ENCODE measurements at regions not wholly inside any gene's neighbourhood (a gene's known extent, or its start where the extent isn't known, plus 50 kb on each side); places are given as distances from the start of the nearest gene placed in this dataset.

- no peaks in the 10 kb centered on the region for H3K4me1 ChIP-seq (ENCODE audit: control insufficient read depth, extremely low read depth, insufficient read depth, low read length)
- H3K4me2 ChIP-seq (ENCODE audit: insufficient read depth, low read length): no peak overlapping the region
- no TSS peak for BruUV-seq (replicated peaks)
- no peaks in the 10 kb centered on the region for H3K9me3 ChIP-seq (replicated peaks; ENCODE audit: control insufficient read depth, insufficient read depth, low read length)
- DNase-seq (ENCODE audit: low read depth, low spot score) (no peak), FAIRE-seq (no peak)
- no peaks in the 10 kb centered on the region for H3K27me3 ChIP-seq (ENCODE audit: control insufficient read depth in 2 of 2, insufficient read depth in 2 of 2, low read length in 2 of 2)
- no peak overlapping the region for H3K4me3 ChIP-seq (replicated peaks in 1 of 3; ENCODE audit: insufficient read depth in 1 of 3, low read depth in 1 of 3, low read length in 3 of 3)
- no peak overlapping the region for H3K27ac ChIP-seq (ENCODE audit: insufficient read depth, low read depth, low read length)
- H3K79me2 ChIP-seq (ENCODE audit: control insufficient read depth, insufficient read depth, low read length): no peaks in the 10 kb centered on the region
- ChIA-PET CTCF (interaction anchor here (1.9 kb wide), 1 partner anchor 18 kb away, joined by 7 read pairs; no protein-coding TSS in a partner anchor), POLR2A (no interaction called here)
- no peaks in the 10 kb centered on the region for H4K20me1 ChIP-seq (replicated peaks; ENCODE audit: control insufficient read depth, extremely low read depth, insufficient read depth, low read length)
- intact Hi-C loops (cut with micrococcal nuclease): no loop called here
- TF ChIP-seq POLR2AphosphoS5 (IDR thresholded peaks at IDR 0.05; ENCODE audit: insufficient read depth, low read depth, low read length) (no peak), EZH2 (IDR thresholded peaks at IDR 0.05; ENCODE audit: borderline replicate concordance, low read depth, low read length, severe bottlenecking) (no peak), JUN (IDR thresholded peaks at IDR 0.05; ENCODE audit: borderline replicate concordance, insufficient read depth, insufficient read length, low read depth) (no peak), MYC (IDR thresholded peaks at IDR 0.05; ENCODE audit: low read depth, low read length) (no peak), GATA2 (IDR thresholded peaks at IDR 0.05; ENCODE audit: insufficient read depth, insufficient read length, low read depth, low read length) (no peak), POLR2A (IDR thresholded peaks at IDR 0.05; ENCODE audit: low read depth, low read length) (no peak), FOS (IDR thresholded peaks at IDR 0.05; ENCODE audit: borderline replicate concordance, insufficient read depth, low read length) (no peak), CTCF (IDR thresholded peaks at IDR 0.05; ENCODE audit: extremely low read depth in 1 of 2, insufficient read depth in 1 of 2, low read depth in 1 of 2, low read length in 2 of 2) (no peak)
- TF ChIP-seq, protein P1, sequence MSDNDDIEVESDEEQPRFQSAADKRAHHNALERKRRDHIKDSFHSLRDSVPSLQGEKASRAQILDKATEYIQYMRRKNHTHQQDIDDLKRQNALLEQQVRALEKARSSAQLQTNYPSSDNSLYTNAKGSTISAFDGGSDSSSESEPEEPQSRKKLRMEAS (IDR thresholded peaks at IDR 0.05; ENCODE audit: insufficient read depth, insufficient read length): no peak
- dilution Hi-C loops (cut with MboI; ENCODE audit: extremely low pct_ligation_motif_present, low sequenced_read_pairs): no loop called here
- H3K36me3 ChIP-seq (ENCODE audit: control insufficient read depth in 2 of 2, extremely low read depth in 1 of 2, insufficient read depth in 2 of 2, low read length in 2 of 2): no peaks in the 10 kb centered on the region
- H3K9ac ChIP-seq (replicated peaks; ENCODE audit: extremely low read depth, insufficient read depth, low read length): no peak overlapping the region
- H3K9me1 ChIP-seq (replicated peaks; ENCODE audit: control insufficient read depth, extremely low read depth, insufficient read depth, low read length): no peaks in the 10 kb centered on the region
- no peak overlapping the region for H2AFZ ChIP-seq (ENCODE audit: low read depth, low read length)
Measured at GRCh38 chr5:34504967-34505366, 151.2 kb upstream of the RAI14 start.
